ENCODE measurements at regions not wholly inside any gene's neighbourhood (a gene's known extent, or its start where the extent isn't known, plus 50 kb on each side); places are given as distances from the start of the nearest gene placed in this dataset.

- Histone ChIP-seq H3K9me3 (ENCODE audit: control insufficient read depth in 1 of 2, insufficient read depth in 1 of 2, low read depth in 1 of 2, low read length in 2 of 2) (no peaks in the 10 kb centered on the region), H3K79me2 (ENCODE audit: insufficient read depth, low read length) (no peaks in the 10 kb centered on the region), H3K27ac (ENCODE audit: low read depth, low read length) (no peak overlapping the region), H3K9me2 (ENCODE audit: insufficient read depth) (no peaks in the 10 kb centered on the region), H2AFZ (ENCODE audit: low read depth, low read length, poor library complexity, severe bottlenecking) (no peak overlapping the region), H3K4me2 (ENCODE audit: low read length) (no peak overlapping the region), H3K4me3 (replicated peaks in 1 of 2; ENCODE audit: low read depth in 1 of 2, low read length in 2 of 2) (no peak overlapping the region), H3K27me3 (ENCODE audit: insufficient read depth, low read length) (no peaks in the 10 kb centered on the region), H3K36me3 (ENCODE audit: control insufficient read depth in 1 of 2, insufficient read depth in 2 of 2, low read length in 2 of 2) (no peaks in the 10 kb centered on the region), H3K4me1 (ENCODE audit: control insufficient read depth in 1 of 2, insufficient read depth in 2 of 2, low read length in 2 of 2) (no peaks in the 10 kb centered on the region), H4K20me1 (ENCODE audit: insufficient read depth) (no peaks in the 10 kb centered on the region), H3K9ac (ENCODE audit: low read length) (no peak overlapping the region)
- intact Hi-C loops (cut with micrococcal nuclease): no loop called here
- CTCF ChIA-PET: no interaction called here
- no peak for DNase-seq (ENCODE audit: low read depth, low spot score)
- RAD21 ChIA-PET (ENCODE audit: low non-redundant PET in 1 of 2, low total read pairs in 2 of 2, uncharacterized antibody in 2 of 2, unreplicated experiment in 2 of 2): no interaction called here
- TF ChIP-seq EGR1 (IDR thresholded peaks at IDR 0.05; ENCODE audit: low read depth) (no peak), RAD21 (IDR thresholded peaks at IDR 0.05; ENCODE audit: low read depth) (no peak), ZFX (IDR thresholded peaks at IDR 0.05) (no peak), EZH2phosphoT487 (IDR thresholded peaks at IDR 0.05; ENCODE audit: borderline replicate concordance) (no peak), EZH2 (IDR thresholded peaks at IDR 0.05) (no peak), SP1 (IDR thresholded peaks at IDR 0.05; ENCODE audit: low read depth) (no peak), REST (IDR thresholded peaks at IDR 0.05; ENCODE audit: low read depth) (no peak), MAX (IDR thresholded peaks at IDR 0.05) (no peak), ZBTB33 (IDR thresholded peaks at IDR 0.05; ENCODE audit: extremely low read depth, insufficient replicate concordance, low read length) (no peak), ZNF274 (IDR thresholded peaks at IDR 0.05; ENCODE audit: low read depth, low read length) (no peak), CBX3 (IDR thresholded peaks at IDR 0.05; ENCODE audit: low read depth) (no peak), POLR2AphosphoS5 (IDR thresholded peaks at IDR 0.05; ENCODE audit: low read depth, low read length) (no peak), YY1 (IDR thresholded peaks at IDR 0.05; ENCODE audit: extremely low read depth, insufficient replicate concordance, low read depth, low read length) (no peak), TCF7L2 (IDR thresholded peaks at IDR 0.05; ENCODE audit: borderline replicate concordance, extremely low read depth, insufficient read depth, insufficient read length) (no peak), ELF1 (IDR thresholded peaks at IDR 0.05; ENCODE audit: borderline replicate concordance, low read depth) (no peak)
- POLR2A ChIA-PET: no interaction called here
- no TSS peak for BruUV-seq (replicated peaks)
- ATAC-seq: no peak
Measured at GRCh38 chr1:175878775-175879174, 135.4 kb upstream of the TNR start.
